HG03064 (cell line): ENCODE measurements at regions not wholly inside any gene's neighbourhood (a gene's known extent, or its start where the extent isn't known, plus 50 kb on each side); places are given as distances from the start of the nearest gene placed in this dataset.

ENCODE experiments used
- ATAC-seq: cut with Tn5 transposase; IDR thresholded peaks from one replicate; pipeline ENCODE4 v1.9.1; 2021; ENCODE audit warnings: low read depth; ENCODE audit not compliant: unreplicated experiment

- ATAC-seq: no peak
Measured at GRCh38 chr7:8931906-8932646, 498.7 kb downstream of the NXPH1 start.

- ATAC-seq: no peak
Measured at GRCh38 chr7:8932751-8933150, 499.3 kb downstream of the NXPH1 start.

GRCh38 chr7:8937204-8937603, 503.8 kb downstream of the NXPH1 start:
- no peak for ATAC-seq

GRCh38 chr7:8938044-8938805, 504.8 kb downstream of the NXPH1 start:
- ATAC-seq: no peak

GRCh38 chr7:8939446-8939845, 506.0 kb downstream of the NXPH1 start:
- ATAC-seq: no peak

- no peak for ATAC-seq
Measured at GRCh38 chr7:8963722-8964121, 530.3 kb downstream of the NXPH1 start.

GRCh38 chr7:8965177-8965576, 531.8 kb downstream of the NXPH1 start:
- no peak for ATAC-seq

GRCh38 chr7:8973601-8974000, 540.2 kb downstream of the NXPH1 start:
- ATAC-seq: no peak

GRCh38 chr7:8975681-8976080, 542.3 kb downstream of the NXPH1 start:
- ATAC-seq: no peak

- ATAC-seq: no peak
Measured at GRCh38 chr7:8982338-8982992, 549.1 kb downstream of the NXPH1 start.

GRCh38 chr7:8985255-8985654, 551.8 kb downstream of the NXPH1 start:
- no peak for ATAC-seq

- ATAC-seq: no peak
Measured at GRCh38 chr7:8988267-8988666, 554.9 kb downstream of the NXPH1 start.

GRCh38 chr7:8991159-8991558, 557.8 kb downstream of the NXPH1 start:
- no peak for ATAC-seq

- ATAC-seq: no peak
Measured at GRCh38 chr7:8998762-8999161, 565.4 kb downstream of the NXPH1 start.

- no peak for ATAC-seq
Measured at GRCh38 chr7:9013940-9014339, 580.5 kb downstream of the NXPH1 start.

- ATAC-seq: no peak
Measured at GRCh38 chr7:9017286-9017685, 583.9 kb downstream of the NXPH1 start.

- ATAC-seq: no peak
Measured at GRCh38 chr7:9022456-9022855, 589.0 kb downstream of the NXPH1 start.

GRCh38 chr7:9023675-9024294, 590.4 kb downstream of the NXPH1 start:
- ATAC-seq: no peak

- ATAC-seq: no peak
Measured at GRCh38 chr7:9026121-9026520, 592.7 kb downstream of the NXPH1 start.

GRCh38 chr7:9028012-9028411, 594.6 kb downstream of the NXPH1 start:
- ATAC-seq: no peak
